Activated T-cell treated with anti-CD3 and anti-CD28 coated beads for 1 hour (primary cell): ENCODE measurements at regions not wholly inside any gene's neighbourhood (a gene's known extent, or its start where the extent isn't known, plus 50 kb on each side); places are given as distances from the start of the nearest gene placed in this dataset.
"Not testable (repeated sequence)": the region's sequence is repeated elsewhere in the genome, so short reads cannot be mapped to it uniquely, and the experiment has no call there.

Experiments used
- DNase-seq: peaks from one replicate; pipeline ENCODE4 v3.0.0-alpha.2; 2020; ENCODE audit warnings: low read depth

DNA sequence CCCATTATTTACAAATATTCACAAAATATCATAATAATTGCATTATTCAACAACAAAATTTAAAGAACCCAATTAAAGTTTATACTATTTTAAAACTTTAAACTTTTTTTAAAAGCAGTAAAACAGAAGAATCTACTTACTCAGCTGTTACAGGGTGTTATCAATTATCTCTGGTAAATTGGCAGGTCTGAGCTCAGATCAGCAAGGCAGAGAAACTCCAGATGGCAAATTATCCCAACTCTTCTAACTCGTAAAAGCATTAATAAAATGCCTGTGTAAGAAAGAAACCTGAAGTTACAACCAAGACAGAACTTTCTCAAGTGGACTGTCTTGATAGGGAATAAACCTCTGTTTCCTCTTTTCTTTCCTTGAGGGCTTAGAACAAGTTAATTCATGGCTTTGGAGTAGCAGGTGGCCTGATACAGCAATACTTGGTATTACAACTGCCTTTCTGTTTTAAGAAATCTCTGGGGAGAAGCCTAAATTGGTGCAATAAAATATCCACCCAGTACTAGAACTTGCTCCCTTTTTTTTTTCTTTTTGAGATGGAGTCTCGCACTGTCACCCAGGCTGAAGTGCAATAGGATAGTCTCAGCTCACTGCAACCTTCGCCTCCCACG lies 275.3 kb upstream of the MKLN1 start:
- DNase-seq = no peak

DNA sequence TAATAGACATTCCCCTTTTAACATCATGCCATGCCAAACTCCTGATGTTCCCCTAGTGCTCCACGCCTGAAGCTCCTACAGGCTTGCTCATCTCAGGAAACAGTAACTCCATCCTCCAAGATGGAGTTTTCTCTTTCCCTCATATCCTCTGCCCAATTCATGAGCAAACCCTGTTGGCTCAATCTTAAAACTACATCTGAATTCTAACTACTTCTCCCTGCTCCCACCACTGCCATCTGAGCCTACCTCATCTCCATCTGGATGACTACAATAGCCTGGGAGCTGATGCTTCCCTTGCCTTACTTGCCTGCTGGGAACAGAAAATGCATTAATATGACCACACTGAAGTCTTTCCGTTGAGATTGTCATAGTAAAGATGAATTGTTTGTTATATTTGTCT lies 271.7 kb upstream of the MKLN1 start:
- no peak for DNase-seq

DNA sequence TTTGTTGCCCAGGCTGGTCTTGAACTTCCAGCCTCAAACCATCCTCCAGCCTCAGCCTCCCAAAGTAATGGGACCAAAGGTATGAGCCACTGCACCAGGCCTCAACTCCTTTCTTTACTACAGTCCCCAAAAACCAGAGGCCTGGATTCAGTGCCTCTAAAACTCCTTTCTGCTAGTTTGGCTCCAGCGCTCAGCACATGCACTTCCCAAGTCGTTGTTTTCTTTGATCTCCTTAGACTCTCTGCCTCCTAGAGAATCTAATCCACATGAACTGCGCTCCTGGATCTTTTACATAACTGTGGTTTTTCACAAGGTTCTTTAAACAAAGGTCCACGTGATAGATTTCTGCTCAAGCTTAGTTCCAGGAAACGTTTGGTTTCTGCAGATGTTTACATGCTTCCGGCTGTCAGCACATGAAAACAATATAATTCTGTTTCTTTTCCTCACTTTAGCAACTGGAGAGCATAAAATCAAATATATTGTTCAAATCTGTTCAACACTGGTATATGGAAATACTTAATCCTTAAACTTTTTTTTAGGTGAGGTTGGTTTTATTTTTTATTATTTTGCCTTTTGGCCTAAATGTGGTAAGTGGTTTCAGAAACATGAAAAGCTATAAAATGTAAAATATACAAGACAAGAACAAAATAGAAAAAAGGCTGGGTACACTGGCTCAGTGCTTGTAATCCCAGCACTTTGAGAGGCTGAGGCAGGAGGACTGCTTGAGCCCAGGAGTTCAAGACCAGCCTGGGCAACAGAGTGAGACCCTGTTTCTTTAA lies 270.5 kb upstream of the MKLN1 start:
- DNase-seq = no peak

DNA sequence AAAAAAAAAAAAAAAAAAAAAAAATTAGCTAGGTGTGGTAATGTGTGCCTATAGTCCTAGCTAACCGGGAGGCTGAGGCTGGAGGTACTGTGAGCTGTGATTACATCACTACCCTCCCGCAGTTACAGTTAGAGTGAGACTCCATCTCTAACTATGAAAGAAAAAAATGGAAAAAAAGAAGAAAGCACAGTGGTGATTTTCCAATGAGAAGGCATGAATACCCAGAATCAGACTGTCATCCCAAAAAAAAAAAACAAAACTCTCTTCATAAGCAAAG lies 269.9 kb upstream of the MKLN1 start:
- DNase-seq = no peak

DNA sequence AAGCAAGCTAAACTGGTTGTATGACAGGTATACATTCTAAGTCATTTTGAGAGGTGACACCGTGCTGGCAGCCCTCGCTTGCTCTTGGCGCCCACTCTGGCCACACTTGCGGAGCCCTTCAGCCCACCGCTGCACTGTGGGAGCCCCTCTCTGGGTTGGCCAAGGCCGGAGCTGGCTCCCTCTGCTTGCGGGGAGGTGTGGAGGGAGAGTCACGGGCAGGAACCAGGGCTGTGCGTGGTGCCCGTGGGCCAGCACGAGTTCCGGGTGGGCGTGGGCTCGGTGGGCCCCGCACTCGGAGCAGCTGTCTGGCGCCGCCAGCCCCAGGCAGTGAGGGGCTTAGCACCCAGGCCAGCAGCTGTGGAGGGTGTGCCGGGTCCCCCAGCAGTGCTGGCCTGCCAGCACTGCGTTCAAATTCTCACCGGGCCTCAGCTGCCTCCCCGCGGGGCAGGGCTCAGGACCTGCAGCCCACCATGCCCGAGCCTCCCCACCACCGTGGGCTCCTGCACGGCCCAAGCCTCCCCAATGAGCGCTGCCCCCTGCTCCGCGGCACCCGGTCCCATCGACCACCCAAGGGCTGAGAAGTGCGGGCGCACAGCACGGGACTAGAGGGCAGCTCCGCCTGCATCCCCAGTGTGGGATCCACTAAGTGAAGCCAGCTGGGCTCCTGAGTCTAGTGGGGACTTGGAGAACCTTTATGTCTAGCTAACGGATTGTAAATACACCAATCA lies 269.0 kb upstream of the MKLN1 start:
- not testable (repeated sequence) for DNase-seq

DNA sequence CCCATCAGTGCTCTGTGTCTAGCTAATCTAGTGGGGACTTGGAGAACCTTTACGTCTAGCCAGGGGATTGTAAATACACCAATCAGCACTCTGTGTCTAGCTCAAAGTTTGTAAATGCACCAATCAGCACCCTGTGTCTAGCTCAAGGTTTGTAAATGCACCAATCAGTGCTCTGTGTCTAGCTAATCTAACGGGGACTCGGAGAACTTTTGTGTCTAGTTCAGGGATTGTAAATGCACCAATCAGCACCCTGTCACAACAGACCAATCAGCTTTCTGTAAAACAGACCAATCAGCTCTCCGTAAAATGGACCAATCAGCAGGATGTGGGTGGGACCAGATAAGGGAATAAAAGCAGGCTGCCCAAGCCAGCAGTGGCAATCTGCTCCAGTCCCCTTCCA lies 268.3 kb upstream of the MKLN1 start:
- not testable (repeated sequence) for DNase-seq

DNA sequence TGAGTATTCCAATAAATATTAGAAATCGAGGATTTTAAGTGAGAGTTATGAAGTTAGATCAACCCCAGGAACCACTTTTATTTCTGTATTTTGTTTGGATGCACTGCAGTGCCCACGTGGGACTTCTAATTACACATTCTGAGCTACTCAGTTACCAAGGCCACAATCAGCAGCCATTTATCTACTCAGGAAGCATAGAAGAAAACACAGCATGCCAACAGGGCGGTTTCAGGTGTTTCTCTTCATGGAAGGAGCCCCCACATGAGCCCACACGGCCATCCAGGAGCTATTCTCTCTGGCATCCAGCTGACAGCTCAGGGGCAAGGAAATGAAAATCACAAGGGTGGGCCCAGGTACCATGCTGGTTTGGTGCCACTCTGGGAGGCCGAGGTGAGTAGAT lies 266.5 kb upstream of the MKLN1 start:
- no peak for DNase-seq

DNA sequence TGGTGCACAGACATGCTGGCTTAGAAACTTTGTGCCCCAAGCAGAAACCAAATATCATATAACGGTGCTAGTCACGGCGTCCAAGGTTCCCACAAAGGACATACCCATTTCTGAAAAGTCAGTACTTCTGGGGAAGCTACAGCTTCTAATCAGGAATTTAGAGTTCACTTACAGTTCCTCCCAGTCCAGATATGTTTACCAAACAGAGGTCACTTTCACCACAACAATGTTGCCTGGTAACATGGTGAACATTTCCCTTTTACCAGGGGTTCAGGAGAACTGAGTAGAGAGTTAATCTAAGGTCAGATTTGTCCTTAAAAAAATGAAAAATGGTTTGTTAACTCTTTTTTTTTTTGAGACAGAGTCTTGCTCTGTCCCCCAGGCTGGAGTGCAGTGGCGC lies 265.9 kb upstream of the MKLN1 start:
- DNase-seq = no peak

DNA sequence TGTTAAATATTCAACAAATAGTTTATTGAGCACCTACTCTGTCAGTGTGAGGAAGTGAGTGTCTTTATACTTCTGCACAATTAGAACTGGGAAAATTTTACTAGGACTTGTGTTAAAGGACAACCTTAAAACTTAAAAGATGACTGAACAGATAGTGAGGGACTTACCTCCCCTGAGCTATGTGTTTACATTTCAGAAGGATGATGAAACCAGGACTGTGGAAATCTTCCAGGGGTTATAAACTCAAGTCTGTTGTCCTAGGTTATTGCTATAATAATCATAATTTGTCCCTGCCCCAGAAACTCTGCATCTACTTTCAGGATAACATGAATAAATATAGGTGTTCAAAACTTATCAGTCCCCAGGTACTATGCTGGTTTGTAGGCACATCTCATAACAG lies 261.0 kb upstream of the MKLN1 start:
- DNase-seq = no peak

DNA sequence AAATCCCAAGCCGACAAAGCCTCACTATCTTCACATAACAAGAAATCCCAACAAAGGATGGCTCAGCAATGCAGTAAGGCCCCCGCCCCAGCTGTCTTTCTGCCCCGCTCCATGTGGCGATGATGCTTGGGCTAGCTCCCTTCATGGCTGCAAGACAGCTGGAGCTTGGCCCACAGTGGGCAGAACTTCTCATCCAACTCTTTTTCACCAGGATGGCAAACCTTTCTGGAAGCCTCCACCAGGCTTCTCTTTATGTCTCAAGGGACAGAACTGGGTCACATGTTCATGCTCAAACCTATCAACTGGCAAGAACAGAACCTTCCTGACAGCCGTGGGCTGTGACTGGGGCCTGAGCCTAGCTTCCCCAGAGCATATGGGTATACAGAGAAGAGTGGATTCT lies 260.5 kb upstream of the MKLN1 start:
- DNase-seq = no peak

DNA sequence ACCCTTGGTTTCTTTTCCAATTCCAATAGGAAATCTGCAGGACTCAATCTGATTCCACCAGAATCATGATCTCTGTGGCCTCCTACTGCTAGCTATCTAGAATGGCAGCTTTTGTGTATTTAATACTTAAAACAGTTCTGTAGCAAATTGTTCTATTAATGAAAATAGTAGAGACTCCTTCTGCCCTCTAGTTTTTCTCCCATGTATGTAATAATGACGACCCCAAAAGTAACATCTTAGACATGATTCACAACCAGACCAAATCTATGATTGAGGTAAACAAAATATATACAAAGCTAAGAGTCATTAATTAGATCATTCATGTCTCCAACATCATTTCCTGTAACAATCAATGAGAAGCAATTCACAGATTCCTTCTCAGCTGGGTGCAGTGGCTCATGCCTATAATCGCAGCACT lies 259.1 kb upstream of the MKLN1 start:
- DNase-seq = no peak

DNA sequence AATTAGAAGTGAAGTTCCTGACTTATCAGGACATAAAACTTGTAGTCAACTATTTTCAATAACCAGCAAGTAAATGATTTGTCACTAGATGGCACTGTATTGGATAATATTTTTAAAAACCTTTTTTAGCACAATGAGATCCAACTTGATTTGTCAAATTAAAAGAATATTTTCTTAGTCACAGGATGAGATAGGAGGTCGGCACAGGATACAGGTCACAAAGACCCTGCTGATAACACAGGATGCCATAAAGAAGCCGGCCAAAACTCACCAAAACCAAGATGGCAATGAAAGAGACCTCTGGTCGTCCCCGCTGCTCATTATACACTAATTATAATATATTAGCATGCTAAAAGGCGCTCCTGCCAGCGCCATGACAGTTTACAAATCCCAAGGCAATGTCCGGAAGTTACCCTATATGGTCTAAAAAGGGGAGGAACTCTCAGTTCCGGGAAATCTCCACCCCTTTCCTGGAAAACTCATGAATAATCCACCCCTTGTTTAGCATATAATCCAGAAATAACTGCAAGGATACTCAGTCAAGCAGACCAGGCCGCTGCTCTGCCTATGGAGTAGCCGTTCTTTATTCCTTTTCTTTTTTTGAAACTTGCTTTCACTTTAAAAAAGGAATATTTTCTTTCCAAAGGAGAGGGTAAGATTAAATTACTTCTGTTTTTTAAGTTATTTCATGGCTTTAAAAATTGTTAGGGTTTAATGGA lies 255.7 kb upstream of the MKLN1 start:
- DNase-seq = no peak

DNA sequence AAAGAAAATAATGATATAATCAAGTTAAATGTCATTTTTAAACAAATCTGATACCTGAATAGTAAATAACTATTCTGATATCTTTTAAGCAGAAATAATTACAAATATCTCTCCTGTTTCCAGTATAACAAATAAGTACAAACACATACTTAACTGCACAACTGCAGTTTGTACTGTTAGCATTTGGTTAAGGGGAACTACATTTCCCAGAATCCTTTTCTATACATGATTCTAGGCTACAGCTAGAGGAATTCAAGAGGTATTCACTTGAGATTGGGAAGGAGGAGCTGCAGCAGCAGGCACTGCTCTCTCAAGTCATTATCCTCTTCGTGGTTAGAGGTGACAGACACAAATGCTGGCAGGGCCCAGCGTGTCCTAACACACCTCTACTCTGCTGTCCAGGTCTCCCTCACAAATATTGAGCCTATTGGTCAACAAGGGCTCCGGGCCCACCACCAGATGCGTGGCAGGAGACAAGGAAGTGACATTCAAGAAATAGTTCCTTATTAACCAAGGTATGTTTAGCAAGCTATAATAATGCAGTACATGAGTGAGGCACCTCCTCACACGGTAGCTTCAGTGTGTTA lies 255.1 kb upstream of the MKLN1 start:
- DNase-seq = no peak

DNA sequence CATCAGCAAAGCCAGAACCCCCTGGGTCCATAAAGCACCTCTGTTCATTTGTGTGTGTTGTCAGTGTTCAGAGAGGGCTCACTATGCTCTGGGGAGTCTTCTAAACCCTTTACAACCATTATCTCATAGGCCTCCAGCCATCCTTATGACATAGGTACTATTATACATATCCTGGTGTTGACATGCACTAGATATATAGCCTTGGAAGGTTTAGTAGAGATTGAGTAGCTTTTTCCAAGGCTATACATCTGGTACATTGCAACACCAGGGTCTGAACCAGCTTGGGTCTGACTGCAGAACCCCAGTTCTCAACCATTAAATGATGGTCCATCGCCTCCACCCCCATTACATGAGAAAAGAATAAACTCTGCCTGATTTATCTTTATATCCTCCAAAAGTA lies 253.6 kb upstream of the MKLN1 start:
- no peak for DNase-seq

DNA sequence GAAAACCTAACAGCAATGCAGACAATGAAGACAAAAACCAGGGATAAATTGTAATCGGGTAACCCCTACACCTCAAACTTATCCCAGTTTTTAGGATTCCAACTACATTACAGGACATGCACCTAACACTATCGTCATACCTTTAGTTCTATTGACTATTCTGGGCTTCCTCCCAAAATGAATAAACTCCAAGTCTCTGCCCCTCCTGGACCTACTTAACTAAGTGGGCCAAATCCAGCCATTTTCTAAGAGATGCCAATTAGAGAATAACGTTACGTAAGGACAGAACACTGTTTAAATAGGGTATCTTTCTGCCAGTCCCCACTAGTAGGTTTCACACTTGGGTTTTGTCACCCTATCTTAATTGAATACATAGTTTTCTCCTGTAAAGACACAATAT lies 253.1 kb upstream of the MKLN1 start:
- DNase-seq = no peak

DNA sequence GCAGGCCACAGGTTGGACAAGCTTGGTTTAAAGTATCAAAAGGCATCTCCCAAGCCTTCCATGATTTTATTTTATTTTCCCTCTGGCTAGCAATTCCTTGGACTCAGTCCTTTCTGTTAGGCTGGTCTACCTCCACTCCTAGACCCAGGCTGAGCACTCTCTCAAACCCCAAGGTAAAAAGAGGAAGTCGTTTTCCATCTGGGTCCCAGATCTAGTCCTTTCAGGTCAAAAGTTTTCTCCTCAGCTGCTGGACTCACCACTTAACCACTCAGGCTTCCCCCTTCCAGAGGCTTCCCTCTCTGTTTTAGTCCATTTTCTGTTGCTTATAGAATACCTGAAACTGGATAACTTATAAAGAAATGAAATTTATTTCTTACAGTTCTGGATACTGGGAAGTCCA lies 252.3 kb upstream of the MKLN1 start:
- DNase-seq = no peak

DNA sequence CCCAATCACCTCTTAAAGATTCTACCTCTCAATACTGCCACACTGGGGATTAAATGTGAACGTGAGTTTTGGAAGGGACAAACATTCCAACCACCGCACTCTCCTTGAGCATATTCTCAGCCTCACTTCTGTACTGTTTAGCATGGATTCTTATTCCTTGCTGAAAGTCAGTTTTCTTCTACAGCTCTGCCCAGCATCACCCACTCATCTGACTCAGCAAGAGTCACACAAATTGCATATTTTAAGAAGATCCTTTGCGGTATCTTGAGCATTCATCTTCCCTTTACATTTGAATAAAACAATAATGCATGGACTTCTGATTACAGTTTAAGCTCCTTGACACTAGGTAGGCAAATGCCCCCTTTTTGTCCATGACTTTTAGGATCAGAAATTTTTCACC lies 251.6 kb upstream of the MKLN1 start:
- no peak for DNase-seq

DNA sequence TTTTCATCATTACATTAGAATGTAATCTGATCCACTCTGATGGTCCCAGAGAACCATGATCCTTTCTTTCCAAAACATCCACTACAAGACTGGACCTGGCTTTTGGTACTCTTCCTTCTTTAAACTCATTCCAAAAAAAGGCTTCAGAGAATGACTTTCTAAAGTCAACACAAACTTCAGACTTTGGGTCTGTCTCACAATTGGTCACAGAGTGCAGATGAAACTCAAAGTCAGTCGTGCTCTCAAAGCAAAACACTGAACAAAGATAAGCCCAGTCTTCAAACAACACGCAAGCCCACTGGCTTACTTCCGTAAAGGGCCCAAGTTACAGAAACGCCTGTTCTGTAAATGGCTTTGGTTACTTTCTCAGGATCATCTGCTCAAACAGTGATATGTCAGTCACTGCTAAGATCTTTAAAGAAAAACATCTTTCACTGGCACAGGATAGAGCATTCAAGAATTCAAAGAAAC lies 250.9 kb upstream of the MKLN1 start:
- no peak for DNase-seq

DNA sequence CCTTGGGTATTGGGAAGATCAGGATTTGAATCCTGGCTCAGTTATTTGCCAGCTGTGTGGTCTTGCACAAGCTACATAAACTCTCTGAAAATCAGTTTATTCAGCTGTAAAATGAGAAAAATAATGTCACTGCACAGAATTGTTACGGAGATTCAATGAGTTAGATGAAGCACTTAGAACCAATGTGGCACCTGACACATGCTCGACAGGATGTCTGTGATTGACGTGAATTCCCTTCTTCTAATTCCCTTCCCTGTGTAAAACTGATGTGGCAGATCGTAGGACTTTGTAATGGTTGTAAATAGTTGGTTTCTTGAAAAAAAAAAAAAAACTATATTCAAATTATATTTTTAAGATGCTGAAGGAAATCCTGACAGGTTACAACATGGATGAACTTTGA lies 249.9 kb upstream of the MKLN1 start:
- DNase-seq = no peak

DNA sequence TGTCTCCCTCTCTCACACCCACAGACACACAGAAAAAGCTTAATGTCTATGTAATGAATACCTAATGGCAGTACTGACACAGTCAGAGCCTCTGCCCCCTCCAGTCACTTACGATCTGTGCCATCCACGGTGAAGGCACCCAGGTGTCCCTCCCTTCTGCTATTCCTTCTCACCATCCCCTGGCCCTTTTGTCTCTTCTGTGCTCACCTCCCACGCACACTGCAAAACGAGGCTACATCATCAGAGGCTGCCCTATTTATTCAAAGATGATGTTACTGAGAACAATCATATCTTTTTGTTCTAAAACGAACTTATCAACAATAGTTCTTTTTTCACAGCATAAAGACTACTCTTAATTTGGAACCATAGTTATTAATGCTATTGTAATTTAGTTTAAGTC lies 246.9 kb upstream of the MKLN1 start:
- no peak for DNase-seq

DNA sequence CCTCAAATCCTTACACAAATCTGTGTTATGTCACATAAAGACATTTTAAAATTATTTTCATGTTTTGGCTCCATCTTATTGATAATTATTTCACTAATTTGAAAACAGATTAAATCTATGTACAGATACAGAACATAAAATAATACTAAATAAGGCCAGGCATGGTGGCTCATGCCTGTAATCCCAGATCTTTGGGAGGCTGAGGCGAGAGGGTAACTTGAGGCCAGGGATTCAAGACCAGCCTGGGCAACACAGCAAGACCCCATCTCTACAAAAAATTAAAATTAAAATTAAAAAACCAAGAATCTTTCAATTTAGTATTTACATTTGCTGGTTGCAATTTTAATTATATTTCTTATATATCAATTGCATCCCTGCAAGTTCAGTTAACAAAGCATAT lies 246.4 kb upstream of the MKLN1 start:
- no peak for DNase-seq

DNA sequence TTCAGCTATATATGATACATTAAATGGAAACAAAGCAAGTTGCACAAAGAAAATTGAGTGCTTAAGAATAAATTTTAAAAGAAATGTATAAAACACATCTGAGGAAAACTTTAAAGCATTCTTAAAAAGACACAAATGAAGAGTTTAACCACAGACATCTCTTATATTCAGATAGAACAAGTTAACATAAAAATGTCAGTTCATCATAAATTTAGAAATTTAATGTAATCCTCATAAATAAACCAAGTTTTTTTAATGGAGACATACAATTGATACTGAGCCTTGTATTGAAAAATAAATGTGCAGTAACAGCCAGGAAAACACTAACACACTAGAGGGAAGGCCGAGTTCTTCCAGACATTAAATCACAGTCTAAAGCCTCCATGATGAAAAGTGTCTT lies 243.9 kb upstream of the MKLN1 start:
- no peak for DNase-seq
